Inferior parietal cortex (tissue), 1 donor: ENCODE measurements at regions not wholly inside any gene's neighbourhood (a gene's known extent, or its start where the extent isn't known, plus 50 kb on each side); places are given as distances from the start of the nearest gene placed in this dataset.

ENCODE experiments used
- DNase-seq: peaks from one replicate; pipeline ENCODE4 v3.0.0-alpha.2; 2016; ENCODE audit errors: extremely low spot score

GRCh38 chr11:76276781-76277155, 70.5 kb upstream of the WNT11 start:
- DNase-seq: no peak

DNA sequence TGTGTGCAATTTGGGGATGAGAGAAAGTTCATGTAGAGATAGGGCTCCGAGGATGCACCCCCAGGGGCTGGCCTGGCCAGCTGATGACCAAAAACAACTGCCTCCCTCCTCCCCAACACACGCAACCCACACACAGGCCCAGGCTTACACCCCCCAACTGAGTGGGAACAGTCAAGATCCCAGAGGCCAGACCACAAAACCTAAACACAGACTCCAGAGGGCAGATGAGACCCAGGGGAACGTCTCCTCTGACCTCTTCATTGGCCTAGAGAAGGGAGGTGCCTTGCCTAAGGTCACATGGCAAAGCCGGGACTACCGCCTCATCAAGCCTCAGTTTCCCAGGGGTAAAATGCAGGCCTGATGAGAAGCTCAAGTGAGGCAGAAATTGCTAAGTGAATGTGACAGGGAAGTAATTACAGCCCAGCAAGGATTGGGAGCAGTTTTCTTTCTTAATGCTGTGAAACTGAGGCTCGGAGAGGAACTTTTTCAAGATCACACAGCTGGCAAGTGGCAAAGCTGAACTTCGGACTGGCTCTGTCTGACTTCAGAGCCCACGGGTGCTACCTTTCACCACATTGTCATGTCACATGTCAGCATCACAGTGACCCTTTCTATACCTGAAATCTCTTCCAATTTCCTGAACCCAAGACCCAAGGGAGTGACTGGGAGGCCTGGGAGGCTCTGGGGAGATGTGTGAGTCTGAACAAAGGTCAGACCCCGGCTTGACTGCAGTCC, 69.9 kb upstream of the WNT11 start:
- DNase-seq: no peak

- no peak for DNase-seq
These were observed 69.1 kb upstream of the WNT11 start for GRCh38 chr11:76275446-76275845.

GRCh38 chr11:76271068-76271467, 64.8 kb upstream of the WNT11 start:
- no peak for DNase-seq

GRCh38 chr11:76270389-76270788, 64.1 kb upstream of the WNT11 start:
- DNase-seq: no peak

DNA sequence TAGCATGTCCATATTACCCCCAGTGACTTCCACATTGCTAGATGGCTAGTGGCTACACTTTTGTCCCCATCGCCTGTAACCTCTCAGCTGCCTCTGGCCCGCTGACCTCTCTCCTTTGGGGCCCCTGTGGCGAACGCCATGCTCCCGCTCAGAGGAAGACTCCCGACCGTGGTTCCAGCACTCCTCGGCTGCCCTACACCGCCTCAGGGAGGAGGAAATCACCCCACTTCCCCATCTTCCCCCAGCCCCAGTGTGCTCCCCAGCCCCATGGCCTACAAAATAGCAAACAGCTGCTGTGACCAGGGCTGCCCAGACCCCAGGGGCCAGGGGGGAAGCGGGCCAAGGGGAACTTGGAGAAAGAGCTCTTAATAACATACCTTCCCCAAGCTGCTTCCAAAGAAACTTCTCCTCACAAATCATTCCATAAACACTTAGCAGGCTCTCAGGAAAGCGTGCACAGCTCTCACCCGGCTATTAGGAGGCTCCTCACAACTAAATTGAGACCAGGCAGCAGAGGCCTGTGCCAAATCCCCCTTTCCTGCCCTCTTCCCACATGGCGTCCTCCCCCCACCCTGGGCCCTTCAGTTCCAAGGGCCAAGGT, 63.5 kb upstream of the WNT11 start:
- DNase-seq: no peak

- no peak for DNase-seq
These were observed 62.9 kb upstream of the WNT11 start for GRCh38 chr11:76269247-76269646.

- no peak for DNase-seq
These were observed 62.2 kb upstream of the WNT11 start for GRCh38 chr11:76268498-76268897.

- DNase-seq: no peak
These were observed 61.3 kb upstream of the WNT11 start for GRCh38 chr11:76267556-76267955.

DNA sequence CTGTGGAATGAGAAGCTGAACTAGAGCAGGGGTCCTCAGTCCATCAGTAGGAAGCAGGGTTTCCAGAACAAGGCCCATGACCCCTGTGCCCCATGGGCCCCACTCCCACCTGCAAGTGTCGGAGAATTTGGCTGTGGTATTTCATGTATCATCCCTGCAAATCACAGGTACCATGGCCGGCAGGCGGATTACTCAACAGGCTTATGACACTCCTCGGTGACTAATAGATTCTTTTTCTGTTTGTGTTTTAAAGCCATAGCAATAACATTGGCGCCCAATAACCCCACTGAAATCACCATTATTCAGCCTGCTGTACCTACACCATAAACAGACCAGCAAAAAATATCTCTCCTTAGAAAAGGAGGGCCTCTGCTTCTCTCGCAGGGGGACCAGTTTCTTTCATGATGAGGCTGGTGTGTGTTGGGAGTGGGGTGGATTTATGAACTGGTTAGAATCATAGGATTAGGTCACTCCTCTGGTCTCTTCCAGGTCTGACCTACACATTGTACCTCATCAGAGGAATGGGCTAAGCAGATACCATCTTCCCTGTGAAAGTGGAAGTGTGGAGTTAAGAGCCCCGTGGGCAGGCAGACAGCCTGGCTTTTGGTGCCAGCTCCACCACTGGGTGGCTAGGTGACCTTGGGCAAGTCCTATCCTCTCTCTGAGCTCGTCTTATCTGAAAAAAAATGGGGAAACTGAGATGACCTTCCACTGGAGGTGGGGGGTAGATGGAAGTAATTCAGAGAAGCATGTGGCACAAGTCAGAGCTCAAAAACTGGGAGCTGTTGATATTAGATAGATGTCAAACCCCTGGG, 60.2 kb upstream of the WNT11 start:
- no peak for DNase-seq

DNA sequence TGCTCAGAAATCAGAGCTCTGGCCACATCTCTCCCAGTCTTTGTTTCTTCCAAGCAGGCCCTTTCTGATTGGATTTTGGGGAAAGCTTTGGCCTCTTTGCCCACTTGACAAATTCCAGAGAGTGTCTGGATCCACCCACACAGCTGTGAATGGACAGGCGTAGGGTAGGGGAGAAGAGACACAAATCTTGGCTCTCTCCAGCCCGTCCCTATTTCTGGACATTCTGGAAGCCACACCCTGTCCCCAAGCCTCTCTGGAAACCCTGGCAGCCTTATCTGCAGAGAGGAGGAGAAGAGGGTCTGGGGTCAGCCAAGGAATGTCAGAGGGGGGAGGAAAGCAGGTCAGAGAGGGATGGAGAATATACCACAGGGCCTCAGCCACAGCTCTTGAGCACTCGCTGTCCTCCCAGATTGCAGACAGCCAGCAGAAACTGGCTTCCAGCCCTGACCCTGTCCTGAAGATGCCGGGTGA, 59.5 kb upstream of the WNT11 start:
- DNase-seq: no peak

GRCh38 chr11:76263657-76264056, 57.4 kb upstream of the WNT11 start:
- DNase-seq: peak; percentile 13

DNA sequence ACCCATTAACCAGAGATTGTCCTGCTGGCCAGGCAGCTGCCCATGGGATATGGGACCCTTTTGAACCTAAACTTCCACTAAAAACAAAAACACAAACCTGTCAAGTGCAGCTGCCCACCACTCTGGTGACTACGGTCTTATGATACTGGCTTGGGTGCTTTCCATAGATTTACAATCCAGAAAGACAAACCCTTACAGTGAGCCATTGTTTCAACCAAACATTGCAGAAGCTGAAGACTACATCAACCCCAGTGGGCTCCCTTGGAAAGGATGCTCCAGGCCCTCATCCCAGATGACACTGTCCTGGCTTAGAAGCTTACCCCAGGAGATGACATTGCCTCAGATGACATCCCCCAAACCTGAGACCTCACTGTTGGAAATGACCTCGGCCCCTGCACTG, 56.9 kb upstream of the WNT11 start:
- peak; percentile 20 for DNase-seq

DNA sequence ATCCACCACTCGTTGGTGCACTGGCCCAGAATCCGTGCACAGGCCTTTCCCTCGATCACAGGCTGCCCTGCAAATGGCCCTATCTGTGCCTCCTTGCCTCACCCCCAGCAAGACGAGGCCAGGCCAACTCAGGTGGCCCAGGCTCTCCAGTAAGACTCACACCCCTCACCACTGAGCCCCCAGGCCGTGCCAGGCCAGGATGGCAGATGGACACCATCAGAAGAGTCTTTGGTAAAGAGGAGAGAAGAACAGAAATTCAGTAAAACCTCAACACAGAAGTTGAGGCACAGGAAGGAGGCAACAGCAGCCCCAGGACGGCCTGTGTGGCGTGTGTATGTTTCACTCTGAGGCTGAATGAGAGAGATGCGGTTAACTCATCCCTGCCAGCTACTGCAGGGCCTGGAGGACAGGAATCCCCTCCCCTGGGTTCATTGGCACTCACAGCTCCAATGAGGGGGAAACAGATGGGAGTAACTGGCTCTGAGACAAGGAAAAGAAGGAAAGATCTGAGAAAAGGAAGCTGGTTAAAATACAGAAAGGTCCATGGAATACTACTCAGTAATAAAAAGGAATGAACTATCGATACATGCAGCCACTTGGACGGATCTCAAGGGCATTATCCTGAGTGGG, 54.1 kb upstream of the WNT11 start:
- no peak for DNase-seq

GRCh38 chr11:76259299-76259908, 53.1 kb upstream of the WNT11 start:
- no peak for DNase-seq

DNA sequence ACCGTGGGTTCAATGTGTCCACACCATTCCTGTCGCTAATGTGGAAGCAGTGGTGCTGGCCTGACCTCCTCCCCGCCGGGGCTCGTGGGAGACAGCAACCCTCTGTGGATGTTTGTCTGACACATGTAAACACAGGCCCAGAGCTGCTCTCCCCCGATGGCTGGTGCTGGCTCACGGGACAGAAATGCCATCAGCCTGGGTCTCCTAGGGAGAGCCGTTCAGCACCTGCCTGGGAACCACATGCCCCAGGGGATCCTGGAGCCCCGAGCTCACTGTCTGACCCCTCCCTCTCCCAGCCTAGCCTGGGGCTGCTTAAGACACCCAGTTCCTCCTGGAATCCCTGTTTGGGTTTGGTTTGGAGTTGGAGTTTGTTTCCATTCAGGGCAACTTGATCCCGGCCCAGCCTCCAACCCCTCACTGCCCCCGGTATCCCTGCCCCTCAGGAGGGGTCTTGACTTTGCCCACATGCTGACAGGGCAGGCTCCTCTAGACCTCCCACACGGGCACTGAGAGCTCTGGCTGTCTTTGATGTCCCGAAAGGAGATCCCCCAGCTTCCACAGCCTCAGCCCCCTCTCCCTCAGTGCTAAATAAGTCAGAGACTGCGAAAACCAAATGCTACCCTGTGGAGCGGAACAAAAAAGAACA, 50.9 kb upstream of the WNT11 start:
- no peak for DNase-seq

DNA sequence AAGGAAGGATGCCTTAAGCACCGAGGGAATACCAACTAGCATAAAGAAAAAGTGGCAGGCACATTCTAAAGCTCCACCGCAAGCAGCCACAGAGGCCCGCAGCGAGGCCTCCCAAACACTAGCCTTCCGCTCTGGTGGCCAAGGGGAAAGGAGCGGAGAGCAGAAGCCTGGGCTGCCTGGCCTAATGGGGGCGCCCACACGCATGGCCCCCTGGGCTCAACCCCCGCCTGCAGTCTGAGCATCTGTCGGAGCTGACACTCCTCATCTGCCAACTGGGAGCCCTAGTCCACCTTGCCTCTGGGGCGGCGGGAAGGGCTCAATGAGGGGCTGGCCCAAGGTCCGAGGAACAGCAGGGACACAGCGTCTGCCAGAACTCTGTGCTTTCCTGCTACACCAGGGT, 50.1 kb upstream of the WNT11 start:
- no peak for DNase-seq
